MM.1S (cell line): ENCODE measurements at regions not wholly inside any gene's neighbourhood (a gene's known extent, or its start where the extent isn't known, plus 50 kb on each side); places are given as distances from the start of the nearest gene placed in this dataset.

Experiments used
- EZH2 ChIP-seq: fragments of 300-600 bp; sonication (generic); optimal IDR thresholded peaks from 2 replicates; pipeline ENCODE3; 2017; ENCODE audit warnings: low read depth, mild to moderate bottlenecking, antibody characterized with exemption, low read length, mixed read lengths
- EZH2phosphoT487 ChIP-seq: fragments of 300-600 bp; sonication (generic); IDR thresholded peaks from 2 replicates; pipeline ENCODE4 v1.6.1; 2018; ENCODE audit warnings: antibody characterized with exemption, low read length
- TF ChIP-seq, protein P1 (sequence below): fragments of 300-600 bp; sonication (generic); IDR thresholded peaks from 2 replicates; pipeline ENCODE4 v1.5.1; 2016; ENCODE audit warnings: antibody characterized with exemption, low read length, mixed read lengths

DNA sequence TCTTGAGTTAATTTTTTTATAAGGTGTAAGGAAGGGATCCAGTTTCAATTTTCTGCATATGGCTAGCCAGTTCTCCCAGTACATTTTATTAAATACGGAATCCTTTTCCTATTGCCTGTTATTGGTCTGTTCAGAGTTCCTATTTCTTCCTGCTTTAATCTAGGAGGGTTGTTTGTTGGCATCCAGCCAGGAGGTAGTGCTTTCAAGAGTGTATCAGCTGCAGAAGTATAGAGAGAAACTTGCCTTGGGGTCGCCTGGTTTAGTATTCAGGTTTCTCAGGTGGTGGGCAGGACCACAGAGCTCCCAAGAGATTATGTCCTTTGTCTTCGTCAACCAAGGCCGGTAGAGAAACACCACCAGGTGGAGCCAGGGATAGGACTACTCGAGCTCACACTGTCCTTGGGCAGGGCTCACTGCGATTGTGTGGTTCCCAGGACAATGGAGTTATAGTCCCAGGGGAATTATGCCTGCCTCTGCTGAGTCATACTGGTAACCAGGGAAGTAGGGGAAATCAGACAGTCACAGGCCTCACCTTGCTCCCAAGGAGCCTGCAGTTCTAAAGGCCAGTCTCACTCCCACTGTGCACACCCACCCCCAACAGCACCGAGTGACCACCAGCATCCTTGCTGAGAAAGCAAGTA lies 168.1 kb downstream of the VSIG4 start:
- TF ChIP-seq, protein P1, sequence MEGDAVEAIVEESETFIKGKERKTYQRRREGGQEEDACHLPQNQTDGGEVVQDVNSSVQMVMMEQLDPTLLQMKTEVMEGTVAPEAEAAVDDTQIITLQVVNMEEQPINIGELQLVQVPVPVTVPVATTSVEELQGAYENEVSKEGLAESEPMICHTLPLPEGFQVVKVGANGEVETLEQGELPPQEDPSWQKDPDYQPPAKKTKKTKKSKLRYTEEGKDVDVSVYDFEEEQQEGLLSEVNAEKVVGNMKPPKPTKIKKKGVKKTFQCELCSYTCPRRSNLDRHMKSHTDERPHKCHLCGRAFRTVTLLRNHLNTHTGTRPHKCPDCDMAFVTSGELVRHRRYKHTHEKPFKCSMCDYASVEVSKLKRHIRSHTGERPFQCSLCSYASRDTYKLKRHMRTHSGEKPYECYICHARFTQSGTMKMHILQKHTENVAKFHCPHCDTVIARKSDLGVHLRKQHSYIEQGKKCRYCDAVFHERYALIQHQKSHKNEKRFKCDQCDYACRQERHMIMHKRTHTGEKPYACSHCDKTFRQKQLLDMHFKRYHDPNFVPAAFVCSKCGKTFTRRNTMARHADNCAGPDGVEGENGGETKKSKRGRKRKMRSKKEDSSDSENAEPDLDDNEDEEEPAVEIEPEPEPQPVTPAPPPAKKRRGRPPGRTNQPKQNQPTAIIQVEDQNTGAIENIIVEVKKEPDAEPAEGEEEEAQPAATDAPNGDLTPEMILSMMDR: no peak
- no peak for TF ChIP-seq EZH2phosphoT487
- TF ChIP-seq EZH2: no peak
